HG03520 (cell line): ENCODE measurements at regions not wholly inside any gene's neighbourhood (a gene's known extent, or its start where the extent isn't known, plus 50 kb on each side); places are given as distances from the start of the nearest gene placed in this dataset.

ENCODE experiments used
- ATAC-seq: cut with Tn5 transposase; IDR thresholded peaks from one replicate; pipeline ENCODE4 v1.9.1; 2021; ENCODE audit warnings: mild to moderate bottlenecking, moderate library complexity; ENCODE audit not compliant: unreplicated experiment

- no peak for ATAC-seq
Measured at GRCh38 chr1:81410351-81410750, 390.4 kb upstream of the ADGRL2 start.

- ATAC-seq: no peak
Measured at GRCh38 chr1:81409780-81410274, 390.9 kb upstream of the ADGRL2 start.

- no peak for ATAC-seq
Measured at GRCh38 chr1:81409262-81409661, 391.5 kb upstream of the ADGRL2 start.

GRCh38 chr1:81408419-81408818 is 392.3 kb upstream of the ADGRL2 start:
- no peak for ATAC-seq

GRCh38 chr1:81407000-81407821 is 393.5 kb upstream of the ADGRL2 start:
- no peak for ATAC-seq

- ATAC-seq: no peak
Measured at GRCh38 chr1:81406292-81406999, 394.3 kb upstream of the ADGRL2 start.

- no peak for ATAC-seq
Measured at GRCh38 chr1:81398041-81398440, 402.7 kb upstream of the ADGRL2 start.

- no peak for ATAC-seq
Measured at GRCh38 chr1:81392526-81393226, 408.1 kb upstream of the ADGRL2 start.

- ATAC-seq: no peak
Measured at GRCh38 chr1:81391125-81391828, 409.5 kb upstream of the ADGRL2 start.

- ATAC-seq: no peak
Measured at GRCh38 chr1:81388435-81388834, 412.3 kb upstream of the ADGRL2 start.

GRCh38 chr1:81387446-81387845 is 413.3 kb upstream of the ADGRL2 start:
- ATAC-seq: no peak

- ATAC-seq: no peak
Measured at GRCh38 chr1:81382561-81382960, 418.2 kb upstream of the ADGRL2 start.

GRCh38 chr1:81381881-81382280 is 418.9 kb upstream of the ADGRL2 start:
- ATAC-seq: no peak

GRCh38 chr1:81380436-81380835 is 420.3 kb upstream of the ADGRL2 start:
- no peak for ATAC-seq

GRCh38 chr1:81379430-81379829 is 421.3 kb upstream of the ADGRL2 start:
- ATAC-seq: no peak

- no peak for ATAC-seq
Measured at GRCh38 chr1:81377406-81377805, 423.3 kb upstream of the ADGRL2 start.

- ATAC-seq: no peak
Measured at GRCh38 chr1:81375884-81376548, 424.7 kb upstream of the ADGRL2 start.

- no peak for ATAC-seq
Measured at GRCh38 chr1:81374481-81374880, 426.3 kb upstream of the ADGRL2 start.

GRCh38 chr1:81371864-81372263 is 428.9 kb upstream of the ADGRL2 start:
- no peak for ATAC-seq

- no peak for ATAC-seq
Measured at GRCh38 chr1:81369833-81370232, 430.9 kb upstream of the ADGRL2 start.
